NCI-H446 treated with DMSO at 0.1 percent for 48 hours (cell line): ENCODE measurements at regions not wholly inside any gene's neighbourhood (a gene's known extent, or its start where the extent isn't known, plus 50 kb on each side); places are given as distances from the start of the nearest gene placed in this dataset.

Experiments
- DNase-seq: peaks from one replicate; lab custom pipeline; 2025; lab: John Stamatoyannopoulos, UW

- DNase-seq: no peak
Observed at GRCh38 chr14:101066826-101067510, 163.4 kb upstream of the RTL1 start.

GRCh38 chr14:101068313-101069227, 165.0 kb upstream of the RTL1 start:
- DNase-seq: no peak

- no peak for DNase-seq
Observed at GRCh38 chr14:101069228-101069549, 165.7 kb upstream of the RTL1 start.

GRCh38 chr14:101069666-101070362, 166.3 kb upstream of the RTL1 start:
- no peak for DNase-seq

GRCh38 chr14:101070540-101071492, 167.3 kb upstream of the RTL1 start:
- no peak for DNase-seq

GRCh38 chr14:101071493-101071906, 168.0 kb upstream of the RTL1 start:
- no peak for DNase-seq

GRCh38 chr14:101072070-101072469, 168.5 kb upstream of the RTL1 start:
- DNase-seq: no peak

- no peak for DNase-seq
Observed at GRCh38 chr14:101072531-101072930, 169.0 kb upstream of the RTL1 start.

GRCh38 chr14:101072945-101073597, 169.5 kb upstream of the RTL1 start:
- peak; percentile 15 for DNase-seq

- no peak for DNase-seq
Observed at GRCh38 chr14:101073598-101073965, 170.1 kb upstream of the RTL1 start.

- no peak for DNase-seq
Observed at GRCh38 chr14:101074196-101075024, 170.9 kb upstream of the RTL1 start.

- no peak for DNase-seq
Observed at GRCh38 chr14:101075025-101075800, 171.7 kb upstream of the RTL1 start.

- no peak for DNase-seq
Observed at GRCh38 chr14:101075801-101076413, 172.4 kb upstream of the RTL1 start.

- no peak for DNase-seq
Observed at GRCh38 chr14:101076451-101077198, 173.1 kb upstream of the RTL1 start.

GRCh38 chr14:101077481-101078074, 174.1 kb upstream of the RTL1 start:
- DNase-seq: no peak

GRCh38 chr14:101078170-101078891, 174.8 kb upstream of the RTL1 start:
- DNase-seq: no peak

GRCh38 chr14:101078892-101079221, 175.3 kb upstream of the RTL1 start:
- no peak for DNase-seq
